ENCODE measurements at regions not wholly inside any gene's neighbourhood (a gene's known extent, or its start where the extent isn't known, plus 50 kb on each side); places are given as distances from the start of the nearest gene placed in this dataset.

DNA sequence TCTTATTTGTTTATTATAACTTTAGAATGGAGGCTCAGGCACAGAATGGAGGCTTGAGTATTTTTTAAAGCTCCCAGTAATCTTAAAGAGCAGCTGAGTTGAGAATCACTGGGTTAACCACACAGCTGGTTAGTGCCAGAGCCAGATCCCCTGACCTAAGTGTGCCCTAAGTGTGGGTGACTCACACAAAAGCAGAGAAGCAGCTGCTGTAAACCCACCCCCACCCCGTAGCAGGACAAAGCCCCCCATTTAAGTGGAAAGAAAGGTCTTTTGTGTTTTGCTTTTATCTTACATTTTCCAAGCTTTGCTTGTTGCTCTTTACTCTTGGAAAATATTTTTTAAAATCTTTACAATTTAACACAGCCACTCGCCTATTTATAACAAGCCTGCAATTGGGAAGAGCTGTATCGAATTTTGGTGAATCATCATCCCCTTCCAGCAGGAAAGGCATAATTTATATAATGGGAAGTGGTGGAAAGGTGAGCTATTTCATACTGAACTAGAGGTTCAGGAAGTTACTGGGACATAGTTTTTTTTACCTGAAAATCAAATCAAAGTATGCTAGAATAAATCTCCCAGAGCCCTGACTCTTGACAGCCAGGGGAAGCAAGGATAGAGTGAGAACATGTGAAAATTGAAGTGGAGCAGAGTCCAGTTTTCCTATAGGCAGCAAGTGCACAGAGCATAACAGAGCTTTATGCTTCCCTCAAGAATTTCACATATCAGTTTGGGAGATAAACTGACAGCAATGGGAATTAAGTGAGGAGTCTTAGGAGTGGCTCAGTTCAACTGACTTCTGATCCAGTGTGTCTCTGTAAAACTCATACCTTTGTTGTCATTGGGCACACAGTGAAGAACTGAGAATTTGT, 405.7 kb downstream of the AASDHPPT start:
- DNase-seq (ENCODE audit: low spot score in 2 of 2) (no peak), ATAC-seq (replicated peaks; ENCODE audit: extremely low read depth, poor library complexity, severe bottlenecking) (no peak)
- Mint-ChIP-seq H3K4me1 (no peaks in the 10 kb centered on the region), H3K27ac (ENCODE audit: low read depth) (no peak overlapping the region), H3K4me3 (no peak overlapping the region), H3K36me3 (ENCODE audit: insufficient read depth) (no peaks in the 10 kb centered on the region), H3K9me3 (no peaks in the 10 kb centered on the region), H3K27me3 (no peaks in the 10 kb centered on the region)

DNA sequence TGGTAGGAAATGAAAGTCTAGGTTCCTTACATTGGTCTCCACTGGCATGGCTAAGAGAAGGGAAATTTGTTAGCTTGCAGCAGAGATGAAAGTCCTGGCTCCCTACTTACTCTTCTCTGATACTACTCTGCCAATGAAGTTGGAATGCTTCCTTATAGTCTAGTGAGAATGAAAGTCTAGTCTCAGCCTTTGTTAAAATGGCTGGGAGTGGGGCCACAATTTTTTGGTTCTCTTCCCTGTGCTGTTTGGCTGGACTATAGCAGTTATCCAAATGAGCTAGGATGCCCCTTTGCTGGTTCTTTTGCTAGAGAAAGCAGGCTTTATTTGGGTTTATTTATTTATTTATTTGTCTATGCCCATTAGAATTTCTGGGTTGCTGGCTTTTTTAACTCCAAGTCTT, 414.3 kb downstream of the AASDHPPT start:
- Mint-ChIP-seq H3K4me1 (no peaks in the 10 kb centered on the region), H3K36me3 (ENCODE audit: insufficient read depth) (no peaks in the 10 kb centered on the region), H3K9me3 (peaks cover 20% of the 10 kb centered on the region), H3K4me3 (no peak overlapping the region), H3K27me3 (no peaks in the 10 kb centered on the region), H3K27ac (ENCODE audit: low read depth) (no peak overlapping the region)
- DNase-seq (ENCODE audit: low spot score in 2 of 2), result no peak
- no peak for ATAC-seq (replicated peaks; ENCODE audit: extremely low read depth, poor library complexity, severe bottlenecking)

DNA sequence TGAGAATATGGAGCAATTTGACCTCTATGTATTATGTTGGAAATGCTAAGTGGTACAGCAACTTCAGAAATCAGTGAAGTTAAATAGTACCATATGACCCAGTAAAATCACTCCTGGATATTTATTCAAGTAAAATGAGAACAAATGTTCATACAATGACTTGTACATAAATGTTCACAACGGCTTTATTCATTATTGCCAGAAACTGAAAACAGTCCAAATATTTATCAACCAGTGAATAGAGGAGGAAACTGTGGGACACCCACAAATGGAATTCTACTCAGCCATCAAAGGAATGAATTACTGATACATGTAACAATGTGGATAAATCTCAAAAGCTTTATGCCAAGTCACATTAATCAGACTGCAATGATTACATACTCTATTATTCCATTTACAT, 416.3 kb downstream of the AASDHPPT start:
- no peak overlapping the region for H3K27ac Mint-ChIP-seq (ENCODE audit: low read depth)
- DNase-seq (ENCODE audit: low spot score in 2 of 2) (no peak), ATAC-seq (replicated peaks; ENCODE audit: extremely low read depth, poor library complexity, severe bottlenecking) (no peak)
- H3K4me3 Mint-ChIP-seq, result no peak overlapping the region
- H3K36me3 Mint-ChIP-seq (ENCODE audit: insufficient read depth), result no peaks in the 10 kb centered on the region
- H3K27me3 Mint-ChIP-seq, result no peaks in the 10 kb centered on the region
- peaks cover 24% of the 10 kb centered on the region for H3K9me3 Mint-ChIP-seq
- no peaks in the 10 kb centered on the region for H3K4me1 Mint-ChIP-seq

DNA sequence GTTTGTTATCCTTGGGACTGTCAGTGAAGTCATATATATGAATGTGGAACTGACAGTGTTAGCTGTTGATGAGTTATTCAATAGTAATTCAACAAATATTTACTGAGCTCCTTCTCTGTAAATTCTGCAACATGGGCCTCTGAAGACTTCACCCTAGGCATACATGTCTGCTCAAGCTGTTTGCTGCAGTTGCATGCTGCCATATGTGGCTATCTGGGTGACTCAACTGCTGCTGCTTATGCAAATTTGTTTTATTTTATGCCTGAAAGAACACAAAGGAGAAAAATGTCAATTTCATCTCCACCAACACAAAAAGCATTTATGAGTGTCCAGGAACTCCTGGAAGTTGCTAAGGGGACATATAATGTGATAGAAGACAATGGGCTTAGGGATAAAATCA, 417.6 kb downstream of the AASDHPPT start:
- H3K4me1 Mint-ChIP-seq, result no peaks in the 10 kb centered on the region
- DNase-seq (ENCODE audit: low spot score in 2 of 2), result no peak
- no peak overlapping the region for H3K27ac Mint-ChIP-seq (ENCODE audit: low read depth)
- no peak overlapping the region for H3K4me3 Mint-ChIP-seq
- H3K9me3 Mint-ChIP-seq, result peaks cover 19% of the 10 kb centered on the region
- no peak for ATAC-seq (replicated peaks; ENCODE audit: extremely low read depth, poor library complexity, severe bottlenecking)
- no peaks in the 10 kb centered on the region for H3K27me3 Mint-ChIP-seq
- H3K36me3 Mint-ChIP-seq (ENCODE audit: insufficient read depth), result no peaks in the 10 kb centered on the region

DNA sequence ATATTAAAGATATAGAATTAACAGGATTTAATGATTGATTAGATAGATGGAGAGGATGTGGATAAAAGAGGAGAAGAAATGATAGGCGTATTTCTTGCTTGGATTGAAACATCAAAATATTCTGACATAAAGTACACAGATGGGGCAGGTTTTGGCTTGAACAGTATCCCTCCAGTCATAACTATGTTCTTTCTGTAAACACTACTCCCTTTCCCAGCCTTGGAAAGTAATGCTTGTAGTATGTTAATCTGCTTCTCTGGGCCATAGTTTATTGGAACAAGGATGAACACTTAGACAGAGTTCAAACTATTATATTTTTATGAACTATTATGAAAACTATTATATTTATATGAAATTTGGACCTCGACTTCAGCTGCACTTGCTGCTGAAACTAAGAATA, 419.2 kb downstream of the AASDHPPT start:
- H3K36me3 Mint-ChIP-seq (ENCODE audit: insufficient read depth), result no peaks in the 10 kb centered on the region
- no peak for DNase-seq (ENCODE audit: low spot score in 2 of 2)
- H3K27ac Mint-ChIP-seq (ENCODE audit: low read depth), result no peak overlapping the region
- no peak for ATAC-seq (replicated peaks; ENCODE audit: extremely low read depth, poor library complexity, severe bottlenecking)
- H3K4me1 Mint-ChIP-seq, result no peaks in the 10 kb centered on the region
- H3K27me3 Mint-ChIP-seq, result no peaks in the 10 kb centered on the region
- peaks cover 10% of the 10 kb centered on the region for H3K9me3 Mint-ChIP-seq
- H3K4me3 Mint-ChIP-seq, result no peak overlapping the region

DNA sequence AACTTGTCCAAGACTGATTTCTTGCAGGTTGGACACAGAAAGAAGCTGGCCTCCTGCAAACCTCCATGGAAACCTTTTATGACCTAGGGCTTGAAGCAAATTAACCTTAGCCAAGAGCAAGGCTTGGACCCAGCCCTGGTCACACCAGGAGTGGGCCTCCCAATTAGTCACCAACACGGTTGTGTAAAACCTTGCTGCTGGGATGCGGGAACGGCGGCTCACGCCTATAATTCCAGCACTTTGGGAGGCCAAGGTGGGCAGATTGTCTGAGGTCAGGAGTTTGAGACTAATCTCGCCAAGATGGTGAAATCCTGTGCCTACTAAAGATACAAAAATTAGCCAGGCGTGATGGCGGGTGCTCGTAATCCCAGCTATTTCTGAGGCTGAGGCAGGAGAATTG, 419.9 kb downstream of the AASDHPPT start:
- DNase-seq (ENCODE audit: low spot score in 2 of 2), result no peak
- H3K27ac Mint-ChIP-seq (ENCODE audit: low read depth), result no peak overlapping the region
- H3K4me3 Mint-ChIP-seq, result no peak overlapping the region
- H3K36me3 Mint-ChIP-seq (ENCODE audit: insufficient read depth), result no peaks in the 10 kb centered on the region
- peaks cover 10% of the 10 kb centered on the region for H3K9me3 Mint-ChIP-seq
- no peaks in the 10 kb centered on the region for H3K4me1 Mint-ChIP-seq
- no peak for ATAC-seq (replicated peaks; ENCODE audit: extremely low read depth, poor library complexity, severe bottlenecking)
- no peaks in the 10 kb centered on the region for H3K27me3 Mint-ChIP-seq

DNA sequence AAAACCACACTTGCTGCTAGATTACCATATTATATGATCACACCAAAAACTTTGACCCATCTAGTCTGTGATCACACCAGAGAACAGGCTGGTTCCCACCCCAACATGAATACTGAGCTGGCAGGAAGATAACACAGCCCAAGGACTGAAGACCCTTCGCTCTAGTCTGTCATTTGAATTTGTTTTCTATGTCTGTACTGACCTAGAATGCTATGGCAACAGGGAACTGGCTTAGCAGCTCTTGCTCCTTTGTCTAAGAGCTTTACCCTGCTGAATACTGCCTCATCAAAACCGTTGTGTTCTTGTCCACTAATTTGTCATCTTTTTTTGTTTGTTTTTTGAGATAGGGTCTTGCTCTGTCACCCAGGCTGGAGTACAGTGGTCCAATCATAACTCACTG, 420.4 kb downstream of the AASDHPPT start:
- no peak overlapping the region for H3K4me3 Mint-ChIP-seq
- no peak for ATAC-seq (replicated peaks; ENCODE audit: extremely low read depth, poor library complexity, severe bottlenecking)
- no peaks in the 10 kb centered on the region for H3K27me3 Mint-ChIP-seq
- H3K27ac Mint-ChIP-seq (ENCODE audit: low read depth), result no peak overlapping the region
- H3K9me3 Mint-ChIP-seq, result peaks cover 10% of the 10 kb centered on the region
- no peaks in the 10 kb centered on the region for H3K4me1 Mint-ChIP-seq
- DNase-seq (ENCODE audit: low spot score in 2 of 2), result no peak
- no peaks in the 10 kb centered on the region for H3K36me3 Mint-ChIP-seq (ENCODE audit: insufficient read depth)

DNA sequence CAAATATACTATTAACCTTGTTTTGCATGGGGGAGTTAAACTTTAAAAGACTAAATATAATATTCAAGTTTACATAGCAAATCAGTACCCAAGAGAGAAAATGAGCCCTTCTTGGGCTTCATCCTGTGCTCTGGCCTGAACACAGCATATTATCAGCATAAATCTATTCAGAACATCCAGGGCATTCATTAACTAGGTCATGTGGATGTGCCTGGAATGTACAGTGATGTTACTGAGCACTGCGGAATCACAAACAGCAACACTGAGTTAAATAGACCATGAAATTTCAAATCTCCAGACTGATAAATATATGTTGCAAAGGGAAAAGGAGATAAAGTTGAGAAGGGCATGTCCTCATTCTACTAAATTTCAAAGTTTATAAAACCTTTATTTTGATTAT, 426.4 kb downstream of the AASDHPPT start:
- Mint-ChIP-seq H3K27ac (ENCODE audit: low read depth) (no peak overlapping the region), H3K36me3 (ENCODE audit: insufficient read depth) (no peaks in the 10 kb centered on the region), H3K9me3 (peaks cover 12% of the 10 kb centered on the region), H3K4me3 (no peak overlapping the region), H3K4me1 (no peaks in the 10 kb centered on the region), H3K27me3 (no peaks in the 10 kb centered on the region)
- ATAC-seq (replicated peaks; ENCODE audit: extremely low read depth, poor library complexity, severe bottlenecking), result no peak
- no peak for DNase-seq (ENCODE audit: low spot score in 2 of 2)

DNA sequence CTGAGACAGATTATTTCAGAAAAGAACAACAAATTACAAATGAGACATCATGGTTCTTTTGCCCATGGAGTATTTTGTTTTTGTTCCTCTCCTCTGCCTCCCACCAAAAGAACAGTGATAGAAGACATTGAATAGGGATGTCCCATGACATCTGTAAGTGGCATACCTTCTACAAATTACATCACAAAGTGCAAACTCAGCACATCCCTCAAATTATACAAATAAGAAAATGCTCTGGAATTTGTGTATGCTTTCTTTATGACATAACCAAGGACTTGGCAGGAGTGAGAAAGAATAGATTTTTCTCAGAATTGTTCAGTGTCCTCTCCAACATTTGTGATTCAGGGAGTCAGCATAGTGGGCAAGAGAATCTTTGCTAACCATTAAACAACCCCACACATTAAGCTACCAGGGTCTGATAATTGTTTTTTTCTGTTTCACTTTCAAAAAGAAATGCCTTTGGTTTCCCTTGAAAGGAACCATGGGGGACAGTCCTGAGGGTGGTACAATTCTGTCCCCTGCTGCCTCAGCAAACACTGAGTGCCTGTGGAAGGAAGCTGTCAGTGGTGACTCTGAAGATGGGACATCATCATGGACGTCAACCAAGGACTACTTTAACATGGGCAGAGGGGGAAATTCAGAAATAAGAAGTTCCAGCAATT, 430.3 kb downstream of the AASDHPPT start:
- Mint-ChIP-seq H3K27me3 (no peaks in the 10 kb centered on the region), H3K36me3 (ENCODE audit: insufficient read depth) (no peaks in the 10 kb centered on the region), H3K27ac (ENCODE audit: low read depth) (no peak overlapping the region), H3K9me3 (peaks cover 18% of the 10 kb centered on the region), H3K4me1 (no peaks in the 10 kb centered on the region), H3K4me3 (no peak overlapping the region)
- ATAC-seq (replicated peaks; ENCODE audit: extremely low read depth, poor library complexity, severe bottlenecking) (no peak), DNase-seq (ENCODE audit: low spot score in 2 of 2) (no peak)

DNA sequence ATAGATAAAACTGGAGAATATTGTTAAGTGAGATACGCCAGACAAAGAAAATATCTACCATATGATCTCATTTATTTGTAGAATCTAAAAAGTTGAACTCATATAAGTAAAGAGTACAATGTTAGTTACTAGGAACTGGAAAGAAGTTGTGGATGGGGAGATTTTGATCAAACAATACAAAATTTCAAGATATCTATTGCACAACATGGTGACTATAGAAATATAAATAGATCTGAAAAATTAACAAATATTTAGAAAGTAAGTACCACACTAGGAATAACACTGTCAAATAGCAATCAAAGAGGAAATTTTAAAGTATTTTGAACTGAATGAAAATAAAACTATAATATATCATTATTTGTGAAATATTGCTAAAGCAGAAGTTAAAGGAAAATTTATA, 437.2 kb downstream of the AASDHPPT start:
- Mint-ChIP-seq H3K9me3 (peaks cover 13% of the 10 kb centered on the region), H3K4me1 (no peaks in the 10 kb centered on the region), H3K4me3 (no peak overlapping the region), H3K27ac (ENCODE audit: low read depth) (no peak overlapping the region), H3K36me3 (ENCODE audit: insufficient read depth) (no peaks in the 10 kb centered on the region), H3K27me3 (no peaks in the 10 kb centered on the region)
- ATAC-seq (replicated peaks; ENCODE audit: extremely low read depth, poor library complexity, severe bottlenecking) (no peak), DNase-seq (ENCODE audit: low spot score in 2 of 2) (no peak)

DNA sequence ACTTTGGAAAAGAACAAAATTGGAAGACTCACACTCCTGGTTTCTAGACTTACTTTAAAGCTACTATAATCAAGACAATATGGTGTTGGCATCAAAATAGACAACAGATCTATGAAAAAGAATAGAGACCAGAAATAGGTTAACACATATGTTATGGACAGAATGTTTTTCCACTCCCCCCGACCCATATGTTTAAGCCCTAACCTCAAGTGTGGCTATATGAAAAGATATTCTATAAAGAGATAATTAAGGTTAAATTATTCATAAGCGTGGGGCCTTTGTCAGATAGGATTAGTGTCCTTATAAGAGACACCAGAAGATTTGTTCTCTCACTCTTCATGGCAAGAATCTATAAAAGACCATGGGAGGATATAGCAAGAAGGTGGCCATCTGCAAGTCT, 440.0 kb downstream of the AASDHPPT start:
- ATAC-seq (replicated peaks; ENCODE audit: extremely low read depth, poor library complexity, severe bottlenecking) (no peak), DNase-seq (ENCODE audit: low spot score in 2 of 2) (no peak)
- Mint-ChIP-seq H3K9me3 (peaks cover 27% of the 10 kb centered on the region), H3K36me3 (ENCODE audit: insufficient read depth) (no peaks in the 10 kb centered on the region), H3K4me3 (no peak overlapping the region), H3K27me3 (no peaks in the 10 kb centered on the region), H3K4me1 (no peaks in the 10 kb centered on the region), H3K27ac (ENCODE audit: low read depth) (no peak overlapping the region)

DNA sequence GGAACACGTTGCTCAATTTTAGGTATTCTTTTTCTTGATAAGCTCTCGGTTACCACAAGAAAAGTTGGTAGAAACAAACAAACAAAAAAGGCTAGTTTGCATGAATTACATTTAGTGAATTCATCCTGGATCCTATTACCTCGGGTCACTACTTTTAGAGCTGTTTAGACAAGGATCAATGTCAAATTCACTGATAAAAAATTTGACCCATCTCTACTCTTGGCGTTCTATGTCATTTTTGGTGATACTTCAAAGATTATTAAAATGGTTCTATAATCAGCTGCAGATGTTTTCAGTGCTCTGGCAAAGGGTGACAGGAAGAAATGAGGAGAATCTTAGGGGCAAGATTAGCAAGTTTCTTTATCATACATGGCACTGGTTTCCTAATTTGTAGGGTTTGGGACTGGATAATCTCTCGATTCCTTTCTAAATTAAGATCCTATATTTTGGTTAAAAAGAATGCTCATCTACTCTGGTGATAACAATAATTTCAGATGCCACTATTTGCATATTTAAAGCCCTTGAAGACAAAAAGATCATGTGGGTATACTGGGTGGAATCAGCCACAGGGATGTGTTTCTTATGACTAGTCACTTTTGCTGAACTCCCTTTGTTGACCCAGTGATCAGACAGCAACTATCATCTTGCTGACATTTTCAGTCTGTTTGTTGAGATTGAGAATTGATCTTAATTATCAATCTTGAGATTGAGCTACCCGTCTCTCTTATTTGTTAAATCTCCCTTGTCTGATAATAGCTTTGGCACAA, 442.9 kb downstream of the AASDHPPT start:
- Mint-ChIP-seq H3K9me3 (peaks cover 25% of the 10 kb centered on the region), H3K4me1 (no peaks in the 10 kb centered on the region), H3K27me3 (no peaks in the 10 kb centered on the region), H3K27ac (ENCODE audit: low read depth) (no peak overlapping the region), H3K36me3 (ENCODE audit: insufficient read depth) (no peaks in the 10 kb centered on the region), H3K4me3 (no peak overlapping the region)
- DNase-seq (ENCODE audit: low spot score in 2 of 2) (no peak), ATAC-seq (replicated peaks; ENCODE audit: extremely low read depth, poor library complexity, severe bottlenecking) (no peak)

DNA sequence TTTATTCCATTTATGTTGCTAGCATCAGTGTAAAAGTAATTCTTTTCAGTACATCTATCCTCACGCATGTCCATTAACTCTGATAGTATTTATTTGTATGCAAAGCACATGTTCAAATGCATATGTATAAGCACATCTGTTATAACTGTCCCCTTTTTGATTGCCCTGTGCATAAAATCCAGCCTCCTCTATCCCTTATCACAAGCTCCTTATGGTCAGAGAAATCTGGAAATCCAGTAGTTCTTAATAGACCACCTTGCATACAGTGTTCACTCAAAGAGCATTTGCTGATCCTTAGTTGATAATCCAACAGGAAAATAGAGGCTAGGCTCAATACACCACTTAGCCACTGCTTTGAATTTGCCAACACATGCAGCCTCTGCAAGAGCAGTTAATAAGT, 443.5 kb downstream of the AASDHPPT start:
- ATAC-seq (replicated peaks; ENCODE audit: extremely low read depth, poor library complexity, severe bottlenecking) (no peak), DNase-seq (ENCODE audit: low spot score in 2 of 2) (no peak)
- H3K27ac Mint-ChIP-seq (ENCODE audit: low read depth), result no peak overlapping the region
- no peak overlapping the region for H3K4me3 Mint-ChIP-seq
- H3K4me1 Mint-ChIP-seq, result no peaks in the 10 kb centered on the region
- peaks cover 26% of the 10 kb centered on the region for H3K9me3 Mint-ChIP-seq
- no peaks in the 10 kb centered on the region for H3K36me3 Mint-ChIP-seq (ENCODE audit: insufficient read depth)
- H3K27me3 Mint-ChIP-seq, result no peaks in the 10 kb centered on the region
